WTC11 (cell line): ENCODE measurements at regions not wholly inside any gene's neighbourhood (a gene's known extent, or its start where the extent isn't known, plus 50 kb on each side); places are given as distances from the start of the nearest gene placed in this dataset.

Experiments
- CTCF ChIP-seq: fragments of 200-600 bp; IDR thresholded peaks from 2 replicates; pipeline ENCODE4 v1.8.0; 2022; ENCODE audit warnings: antibody characterized with exemption
- E2F5 ChIP-seq: sonication (generic); formaldehyde crosslinking; IDR thresholded peaks from 2 replicates; pipeline ENCODE4 v1.8.1; 2022; ENCODE audit warnings: mild to moderate bottlenecking, moderate library complexity, missing genetic modification reagents
- NFYB ChIP-seq: sonication (generic); formaldehyde crosslinking; conservative IDR thresholded peaks from 2 replicates; pipeline ENCODE4 v1.8.0; 2022; ENCODE audit warnings: low read depth, missing genetic modification reagents
- ZNF263 ChIP-seq: sonication (generic); formaldehyde crosslinking; IDR thresholded peaks from 2 replicates; pipeline ENCODE4 v1.8.1; 2022; ENCODE audit warnings: low read depth, mild to moderate bottlenecking, moderate library complexity, missing genetic modification reagents

GRCh38 chr1:78275456-78275855 lies 215.3 kb upstream of the PTGFR start:
- TF ChIP-seq CTCF, result no peak
- no peak for TF ChIP-seq NFYB (CRISPR knock-in tag)
- no peak for TF ChIP-seq ZNF263 (CRISPR knock-in tag)
- TF ChIP-seq E2F5 (CRISPR knock-in tag), result no peak
